Sigmoid colon (tissue), 4 donors: ENCODE measurements at regions not wholly inside any gene's neighbourhood (a gene's known extent, or its start where the extent isn't known, plus 50 kb on each side); places are given as distances from the start of the nearest gene placed in this dataset.

Source experiments
- CTCF ChIP-seq, 4 experiments: fragments of 450-650 bp in 3 of 4; fragments of 200-600 bp in 1 of 4; IDR thresholded peaks; one replicate each; pipeline ENCODE4 v1.5.1; 2016 to 2019; ENCODE audit warnings: antibody characterized with exemption in 4 of 4, mild to moderate bottlenecking in 3 of 4, moderate library complexity in 2 of 4
- POLR2A ChIP-seq, 2 donors: fragments of 450-650 bp; IDR thresholded peaks; one replicate each; pipeline ENCODE4 v1.6.1; 2016; ENCODE audit warnings: antibody characterized with exemption in 2 of 2, mild to moderate bottlenecking in 2 of 2, moderate library complexity in 2 of 2
- POLR2AphosphoS5 ChIP-seq, 4 donors: sonication (generic); formaldehyde crosslinking; IDR thresholded peaks; one replicate each; pipeline ENCODE4 v1.6.1; 2017; ENCODE audit warnings: antibody characterized with exemption in 4 of 4

GRCh38 chr12:11584221-11584855 lies 65.1 kb upstream of the ETV6 start:
- TF ChIP-seq CTCF (IDR thresholded peaks at IDR 0.05) (no peak), POLR2A (IDR thresholded peaks at IDR 0.05) (no peak), POLR2AphosphoS5 (IDR thresholded peaks at IDR 0.05) (no peak)
